GM12892 (cell line): ENCODE measurements at regions not wholly inside any gene's neighbourhood (a gene's known extent, or its start where the extent isn't known, plus 50 kb on each side); places are given as distances from the start of the nearest gene placed in this dataset.

ENCODE experiments used
- DNase-seq: peaks from one replicate; pipeline ENCODE4 v3.0.0; 2011; ENCODE audit not compliant: insufficient read length
- FAIRE-seq: peaks from 2 replicates; lab custom pipeline; 2011; peaks lifted over from hg19 to GRCh38; lab: Jason Lieb, UNC
- POLR2A ChIP-seq: IDR thresholded peaks from 2 replicates; pipeline ENCODE4 v1.6.1; 2011; ENCODE audit warnings: low read depth, low read length, control low read depth
- POLR2AphosphoS5 ChIP-seq: IDR thresholded peaks from 2 replicates; pipeline ENCODE4 v1.6.1; 2011; ENCODE audit warnings: low read depth, low read length, control low read depth
- TAF1 ChIP-seq: IDR thresholded peaks from 2 replicates; pipeline ENCODE4 v1.6.1; 2011; ENCODE audit warnings: low read depth, mild to moderate bottlenecking, control low read depth, low read length, borderline replicate concordance

GRCh38 chr10:98332623-98333269, 64.8 kb upstream of the LOXL4 start:
- TF ChIP-seq TAF1 (no peak), POLR2AphosphoS5 (no peak), POLR2A (no peak)
- DNase-seq (no peak), FAIRE-seq (no peak)

- FAIRE-seq = peak; percentile 50
- TF ChIP-seq POLR2AphosphoS5 = no peak
- TF ChIP-seq TAF1 = no peak
- no peak for TF ChIP-seq POLR2A
- DNase-seq = no peak
Observed at GRCh38 chr10:98331885-98332284, 63.9 kb upstream of the LOXL4 start.

GRCh38 chr10:98330987-98331386, 63.0 kb upstream of the LOXL4 start:
- no peak for FAIRE-seq
- TF ChIP-seq TAF1 = no peak
- no peak for TF ChIP-seq POLR2AphosphoS5
- TF ChIP-seq POLR2A = no peak
- no peak for DNase-seq

GRCh38 chr10:98328640-98329039, 60.6 kb upstream of the LOXL4 start:
- no peak for TF ChIP-seq TAF1
- no peak for TF ChIP-seq POLR2AphosphoS5
- no peak for TF ChIP-seq POLR2A
- DNase-seq (no peak), FAIRE-seq (no peak)

- TF ChIP-seq TAF1 = no peak
- DNase-seq = no peak
- FAIRE-seq = no peak
Observed at GRCh38 chr10:98328163-98328562, 60.2 kb upstream of the LOXL4 start.

GRCh38 chr10:98326621-98327027, 58.6 kb upstream of the LOXL4 start:
- TF ChIP-seq TAF1 (no peak), POLR2A (no peak), POLR2AphosphoS5 (no peak)
- no peak for DNase-seq

GRCh38 chr10:98323221-98324164, 55.5 kb upstream of the LOXL4 start:
- TF ChIP-seq POLR2A = no peak
- TF ChIP-seq POLR2AphosphoS5 = no peak
- no peak for FAIRE-seq

More at GRCh38 chr10:98326621-98327027, 58.6 kb upstream of the LOXL4 start:
- no peak for FAIRE-seq

GRCh38 chr10:98321186-98321780, 53.3 kb upstream of the LOXL4 start:
- DNase-seq = no peak
- no peak for FAIRE-seq

More at GRCh38 chr10:98323221-98324164, 55.5 kb upstream of the LOXL4 start:
- no peak for DNase-seq

GRCh38 chr10:98320486-98321185, 52.6 kb upstream of the LOXL4 start:
- TF ChIP-seq POLR2A = no peak
- no peak for TF ChIP-seq POLR2AphosphoS5
- no peak for TF ChIP-seq TAF1
- no peak for DNase-seq
- FAIRE-seq = no peak

More at GRCh38 chr10:98321186-98321780, 53.3 kb upstream of the LOXL4 start:
- TF ChIP-seq TAF1 (no peak), POLR2A (no peak), POLR2AphosphoS5 (no peak)

GRCh38 chr10:98318861-98319260, 50.9 kb upstream of the LOXL4 start:
- DNase-seq (no peak), FAIRE-seq (no peak)
- TF ChIP-seq POLR2A (no peak), TAF1 (no peak), POLR2AphosphoS5 (no peak)
